ENCODE measurements at regions not wholly inside any gene's neighbourhood (a gene's known extent, or its start where the extent isn't known, plus 50 kb on each side); places are given as distances from the start of the nearest gene placed in this dataset.

GRCh38 chr2:14358774-14359173, 273.7 kb upstream of the LRATD1 start:
- no peak for TF ChIP-seq CTCF (IDR thresholded peaks at IDR 0.05)
- TF ChIP-seq POLR2A (IDR thresholded peaks at IDR 0.05) = no peak

Data from Peyer's patch (tissue), 4 donors.